Right forelimb (tissue), 1 donor: ENCODE measurements at regions not wholly inside any gene's neighbourhood (a gene's known extent, or its start where the extent isn't known, plus 50 kb on each side); places are given as distances from the start of the nearest gene placed in this dataset.
A peak's percentile ranks its signal among the peaks of the same experiment; 100 is the strongest.
"Not testable (repeated sequence)": the region's sequence is repeated elsewhere in the genome, so short reads cannot be mapped to it uniquely, and the experiment has no call there.

ENCODE experiments used
- DNase-seq: peaks from one replicate; pipeline ENCODE4 v3.0.0-alpha.2; 2018

- DNase-seq, result no peak
Observed at GRCh38 chr6:164087870-164088269, 673.4 kb downstream of the QKI start.

- no peak for DNase-seq
Observed at GRCh38 chr6:164087211-164087610, 672.7 kb downstream of the QKI start.

- no peak for DNase-seq
Observed at GRCh38 chr6:164086076-164086887, 671.8 kb downstream of the QKI start.

GRCh38 chr6:164085091-164086075 lies 670.9 kb downstream of the QKI start:
- peak; percentile 76 for DNase-seq

GRCh38 chr6:164079275-164079600 lies 664.7 kb downstream of the QKI start:
- no peak for DNase-seq

- DNase-seq, result no peak
Observed at GRCh38 chr6:164078532-164079274, 664.2 kb downstream of the QKI start.

- DNase-seq, result not testable (repeated sequence)
Observed at GRCh38 chr6:164076818-164077532, 662.5 kb downstream of the QKI start.

GRCh38 chr6:164075981-164076615 lies 661.6 kb downstream of the QKI start:
- DNase-seq, result no peak

GRCh38 chr6:164072240-164072666 lies 657.7 kb downstream of the QKI start:
- DNase-seq, result no peak

- DNase-seq, result peak; percentile 75
Observed at GRCh38 chr6:164069350-164069990, 655.0 kb downstream of the QKI start.

- DNase-seq, result no peak
Observed at GRCh38 chr6:164068527-164068926, 654.0 kb downstream of the QKI start.

- no peak for DNase-seq
Observed at GRCh38 chr6:164066766-164067165, 652.2 kb downstream of the QKI start.

GRCh38 chr6:164066335-164066734 lies 651.8 kb downstream of the QKI start:
- DNase-seq, result no peak

GRCh38 chr6:164063346-164063745 lies 648.8 kb downstream of the QKI start:
- no peak for DNase-seq

GRCh38 chr6:164062872-164063271 lies 648.4 kb downstream of the QKI start:
- no peak for DNase-seq

- no peak for DNase-seq
Observed at GRCh38 chr6:164057876-164058275, 643.4 kb downstream of the QKI start.

GRCh38 chr6:164051427-164051826 lies 636.9 kb downstream of the QKI start:
- no peak for DNase-seq

- no peak for DNase-seq
Observed at GRCh38 chr6:164049517-164049988, 635.0 kb downstream of the QKI start.

GRCh38 chr6:164048840-164049516 lies 634.5 kb downstream of the QKI start:
- DNase-seq, result no peak

GRCh38 chr6:164045082-164045481 lies 630.6 kb downstream of the QKI start:
- no peak for DNase-seq

- not testable (repeated sequence) for DNase-seq
Observed at GRCh38 chr6:164043656-164044055, 629.1 kb downstream of the QKI start.
